IPS DF 4.7 (cell line): ENCODE measurements at regions not wholly inside any gene's neighbourhood (a gene's known extent, or its start where the extent isn't known, plus 50 kb on each side); places are given as distances from the start of the nearest gene placed in this dataset.
"Not testable (repeated sequence)": the region's sequence is repeated elsewhere in the genome, so short reads cannot be mapped to it uniquely, and the experiment has no call there.

Experiments used
- DNase-seq: peaks from one replicate; pipeline ENCODE4 v3.0.0-alpha.2; 2013; ENCODE audit warnings: low spot score; ENCODE audit errors: extremely low read depth

DNA sequence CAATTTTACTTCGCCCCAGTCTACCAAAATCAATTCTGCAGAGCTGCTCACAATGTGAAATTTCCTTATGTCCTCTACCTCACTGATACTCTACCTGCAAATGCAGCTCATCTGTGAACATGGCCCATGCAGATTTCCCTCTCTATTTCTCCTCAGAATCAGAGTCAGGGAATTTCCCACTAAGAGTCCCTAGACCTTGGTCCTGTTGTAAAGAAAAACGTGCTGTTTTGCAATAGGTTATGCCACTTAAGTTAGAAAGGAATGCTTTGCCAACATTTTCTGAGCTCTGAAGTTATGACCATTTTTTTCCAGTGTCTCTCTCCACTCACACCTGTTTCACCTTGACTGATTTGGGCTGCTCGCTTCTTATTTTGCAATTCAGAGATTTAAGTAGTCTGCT is 524.0 kb downstream of the TTLL7 start:
- not testable (repeated sequence) for DNase-seq

DNA sequence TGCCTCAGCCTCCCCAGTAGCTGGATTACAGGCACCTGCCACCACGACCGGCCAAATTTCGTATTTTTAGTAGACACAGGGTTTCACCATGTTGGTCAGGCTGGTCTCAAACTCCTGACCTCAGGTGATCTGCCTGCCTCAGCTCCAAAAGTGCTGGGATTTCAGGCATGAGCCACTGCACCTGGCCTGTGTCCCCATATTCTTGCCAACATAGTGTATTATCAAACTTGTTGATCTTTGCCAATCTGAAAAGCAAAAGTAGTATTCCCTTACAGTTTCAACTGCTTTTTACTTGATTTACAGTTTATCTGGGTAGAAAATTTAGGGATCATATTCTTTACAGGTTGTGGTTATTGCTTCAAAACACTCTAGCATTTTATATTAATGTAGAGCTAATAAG is 524.9 kb downstream of the TTLL7 start:
- not testable (repeated sequence) for DNase-seq

DNA sequence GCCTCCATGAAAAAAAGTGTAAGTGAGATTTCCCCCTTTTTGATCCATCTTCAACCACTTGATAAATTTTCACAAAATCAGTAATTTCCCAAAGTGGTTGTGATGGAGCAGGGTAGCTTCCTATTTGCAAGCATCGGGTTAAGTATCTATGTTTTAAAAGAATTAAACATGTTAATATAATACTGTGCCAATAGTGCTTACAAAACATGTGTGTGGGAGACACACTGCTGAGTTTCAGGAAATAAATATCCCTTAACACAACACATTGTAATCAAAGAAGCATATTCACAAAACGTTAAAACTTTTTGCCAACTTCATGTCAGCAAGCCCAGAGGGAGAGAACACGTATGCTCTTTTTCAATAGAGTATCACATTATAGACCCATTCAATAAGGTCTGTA is 526.9 kb downstream of the TTLL7 start:
- not testable (repeated sequence) for DNase-seq

DNA sequence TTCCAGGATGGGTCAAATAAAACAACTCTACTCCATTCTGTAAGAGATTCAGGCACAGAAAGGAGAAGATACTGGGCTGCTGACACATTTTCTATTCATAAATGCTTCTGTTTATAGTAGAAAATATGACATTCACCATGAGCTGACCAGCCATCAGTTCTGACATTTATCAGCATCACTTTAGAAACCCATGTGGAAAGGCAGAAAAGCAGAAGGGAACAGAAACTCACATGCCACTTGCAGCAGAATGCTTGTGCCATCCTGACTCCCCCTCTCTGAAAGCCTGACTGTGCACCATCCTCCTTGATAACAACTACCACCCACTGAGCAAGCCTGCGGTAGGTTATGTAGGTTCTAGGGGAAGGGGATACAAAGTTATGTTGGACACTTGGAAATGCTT is 527.7 kb downstream of the TTLL7 start:
- not testable (repeated sequence) for DNase-seq

DNA sequence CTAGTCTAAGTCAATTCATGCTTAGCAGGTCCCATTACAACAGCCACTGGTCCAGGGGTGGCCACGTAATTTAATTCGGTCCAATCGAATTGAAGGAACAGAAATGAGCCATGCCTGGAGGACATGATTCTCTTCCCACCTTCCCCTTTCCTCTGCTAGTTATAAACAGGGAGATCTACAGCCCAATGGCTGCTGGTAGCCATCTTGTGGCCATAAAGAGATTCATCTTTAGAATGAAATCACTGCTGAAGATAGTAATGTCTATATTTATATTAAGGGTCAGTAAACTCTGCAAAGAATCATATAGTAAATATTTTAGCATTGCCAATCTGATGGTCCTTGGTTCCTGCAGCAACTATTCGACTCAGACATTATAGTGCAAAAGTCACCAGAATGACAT is 530.6 kb downstream of the TTLL7 start:
- not testable (repeated sequence) for DNase-seq

DNA sequence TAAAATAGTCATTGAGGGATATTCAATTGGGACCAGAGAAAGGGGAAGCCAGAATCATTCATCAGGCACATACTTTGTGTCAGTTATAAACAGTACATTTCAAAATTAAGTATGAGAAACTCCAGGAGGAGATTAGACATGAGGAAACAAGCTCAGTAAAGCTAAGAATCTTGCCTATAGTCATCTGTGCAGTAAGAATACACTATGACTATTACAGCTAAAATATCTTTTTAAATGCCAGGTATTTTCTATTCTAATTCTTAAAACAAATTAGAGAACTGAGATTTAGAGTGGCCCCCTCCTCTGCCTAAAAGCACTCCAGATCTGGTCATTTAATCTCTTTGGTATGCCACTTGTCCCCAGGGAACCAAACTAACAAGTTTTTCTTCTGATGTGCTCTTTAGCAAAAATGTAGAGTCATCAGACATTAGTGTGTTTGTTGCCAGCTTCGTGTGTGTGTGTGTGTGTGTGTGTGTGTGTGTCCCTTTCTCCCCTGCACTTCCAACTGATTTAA is 541.1 kb downstream of the TTLL7 start:
- DNase-seq: not testable (repeated sequence)

DNA sequence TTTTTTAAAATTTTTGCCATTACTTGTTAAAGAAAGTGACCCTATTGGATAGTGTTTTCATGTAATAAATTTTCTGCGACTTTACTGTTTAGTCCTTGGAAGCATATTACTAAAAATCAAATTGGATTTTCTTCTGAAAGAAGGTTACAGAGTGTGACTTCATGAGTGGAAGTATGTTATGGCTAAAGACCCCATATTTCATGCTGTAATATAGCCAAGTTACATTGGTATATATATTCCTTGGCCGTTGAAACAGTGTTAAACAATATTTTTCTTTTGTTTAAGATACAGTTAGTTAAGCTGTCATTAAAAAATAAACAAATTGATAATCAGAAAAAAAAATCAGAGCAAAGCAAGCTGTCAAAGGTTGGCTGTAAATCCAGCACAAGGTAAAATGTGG is 541.7 kb downstream of the TTLL7 start:
- not testable (repeated sequence) for DNase-seq

DNA sequence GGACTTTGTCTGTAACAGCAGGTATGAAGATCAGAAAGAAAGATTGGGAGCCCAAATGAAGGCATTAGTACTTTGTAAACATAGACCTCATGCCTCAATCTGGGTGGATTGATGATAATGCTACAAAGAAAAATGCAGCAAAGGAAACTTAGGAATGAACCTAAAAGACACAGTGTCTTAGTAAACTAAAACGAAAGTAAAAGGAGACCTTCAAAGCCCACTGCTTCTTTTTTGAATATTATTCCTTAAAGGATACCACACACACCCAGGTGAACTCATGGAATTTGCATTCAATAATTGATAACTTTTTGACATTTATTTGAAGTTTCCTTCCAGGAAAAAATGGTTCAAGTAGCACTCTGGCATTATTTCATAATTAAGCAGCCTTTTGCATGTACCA is 543.2 kb downstream of the TTLL7 start:
- not testable (repeated sequence) for DNase-seq

DNA sequence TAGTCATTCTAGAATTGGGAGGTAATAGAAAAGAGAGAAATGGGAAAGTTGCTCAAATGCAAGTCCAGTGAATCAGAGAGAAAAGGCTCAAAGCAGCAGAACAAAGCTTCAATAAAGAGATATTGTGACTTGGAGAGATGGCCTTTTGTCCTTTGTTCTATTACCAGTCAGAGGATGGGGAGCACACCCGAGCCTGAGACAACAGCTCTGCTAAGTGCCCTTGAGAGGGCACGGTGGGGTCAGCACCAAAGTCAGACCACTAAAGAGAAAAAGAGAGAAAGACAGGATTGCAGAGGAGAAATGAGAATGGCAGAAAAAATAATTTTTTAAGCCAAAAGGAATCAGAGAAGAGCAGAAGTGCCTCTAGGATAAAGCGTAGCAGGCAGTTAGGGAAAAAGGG is 553.1 kb downstream of the TTLL7 start:
- not testable (repeated sequence) for DNase-seq

DNA sequence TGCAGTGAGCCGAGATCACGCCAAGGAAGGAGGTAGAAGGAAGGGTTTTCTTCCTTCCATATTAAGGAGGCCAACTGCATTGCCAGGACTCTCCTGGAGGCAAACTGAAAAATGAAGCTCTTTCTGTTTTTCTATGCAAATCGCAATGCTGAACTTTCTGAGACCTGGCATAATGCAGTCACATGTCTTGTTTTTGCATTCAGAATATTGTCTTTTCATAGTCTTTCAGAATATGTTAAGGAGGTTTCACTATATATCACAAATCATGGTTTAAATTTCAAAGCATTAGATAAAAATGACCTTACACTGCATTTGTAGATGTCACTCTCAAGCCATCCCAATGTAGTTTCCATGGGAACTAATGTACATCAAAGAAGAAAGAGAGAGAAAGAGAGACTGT is 556.5 kb downstream of the TTLL7 start:
- DNase-seq: not testable (repeated sequence)

DNA sequence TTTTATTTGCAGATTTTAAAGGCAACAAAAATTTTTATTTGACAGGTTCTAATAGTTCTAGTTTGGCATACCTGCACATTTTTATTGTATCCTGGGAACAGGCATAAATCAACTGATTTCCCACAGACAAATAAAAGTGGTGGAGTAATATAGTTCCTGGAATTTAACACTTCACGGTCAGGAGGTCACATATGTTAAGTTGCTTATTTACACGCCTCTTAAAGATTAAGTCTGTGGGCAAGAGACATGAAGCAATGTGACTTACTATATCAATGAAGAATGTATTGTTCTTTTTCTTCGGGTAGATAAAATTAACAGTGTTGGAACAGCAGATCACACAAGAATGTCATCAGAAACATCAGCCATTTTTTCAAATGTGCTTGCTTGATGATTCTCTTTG is 558.3 kb downstream of the TTLL7 start:
- not testable (repeated sequence) for DNase-seq

DNA sequence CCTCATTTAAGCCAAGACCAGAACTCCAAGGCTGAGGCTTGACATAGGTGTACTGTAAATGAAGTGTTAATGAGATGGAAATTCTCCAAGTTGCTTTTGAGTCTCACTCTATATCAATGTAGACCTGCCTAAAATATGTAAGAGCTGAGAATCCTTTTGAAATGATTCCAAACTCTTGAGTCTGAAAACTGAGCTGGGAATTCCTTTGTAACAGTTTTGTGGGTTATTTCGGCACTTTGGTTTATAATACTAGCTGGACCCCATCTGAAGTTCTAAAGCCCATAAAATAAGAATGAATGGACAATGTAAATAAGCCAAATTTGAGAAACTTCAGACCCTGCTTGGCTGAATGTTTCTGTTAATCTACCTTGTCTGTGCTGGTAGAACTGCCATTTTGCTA is 558.9 kb downstream of the TTLL7 start:
- DNase-seq: not testable (repeated sequence)

DNA sequence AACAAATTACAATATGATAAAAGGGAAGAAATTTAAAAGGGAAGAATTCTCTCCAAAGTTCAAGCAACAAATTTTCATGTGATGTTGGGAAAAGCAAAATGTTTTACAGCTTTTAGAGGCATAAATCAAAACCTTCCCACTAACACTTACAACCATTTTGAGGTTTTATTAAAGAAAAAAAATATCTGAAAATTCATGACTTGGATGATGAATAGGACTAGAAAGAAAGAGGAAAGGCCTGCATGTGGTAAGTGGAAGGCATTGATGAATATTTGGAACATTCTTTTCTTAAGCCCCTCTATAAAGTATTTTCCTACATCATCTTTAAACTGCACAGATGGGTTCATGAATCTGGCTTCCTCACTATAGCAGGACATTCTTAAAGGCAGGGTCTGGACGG is 560.6 kb downstream of the TTLL7 start:
- DNase-seq: not testable (repeated sequence)

DNA sequence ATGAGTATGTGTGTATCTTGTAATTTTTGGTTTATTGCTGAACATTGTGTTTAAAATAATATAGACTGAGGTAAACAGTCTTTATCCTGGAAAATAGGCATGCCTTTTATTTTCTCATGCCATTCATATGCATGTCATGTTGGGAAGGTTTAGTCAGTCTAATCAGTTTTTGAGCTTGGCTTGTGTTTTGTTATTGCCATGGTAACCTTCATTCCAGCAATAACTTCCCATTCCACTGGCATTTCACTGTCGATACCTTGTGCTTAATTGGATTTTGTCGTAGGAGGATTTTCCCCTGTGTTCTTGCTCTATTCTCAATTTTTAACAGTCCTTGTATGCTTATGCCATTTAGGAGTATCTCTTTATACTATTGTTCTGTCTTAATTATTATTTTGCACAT is 563.6 kb downstream of the TTLL7 start:
- DNase-seq: not testable (repeated sequence)

DNA sequence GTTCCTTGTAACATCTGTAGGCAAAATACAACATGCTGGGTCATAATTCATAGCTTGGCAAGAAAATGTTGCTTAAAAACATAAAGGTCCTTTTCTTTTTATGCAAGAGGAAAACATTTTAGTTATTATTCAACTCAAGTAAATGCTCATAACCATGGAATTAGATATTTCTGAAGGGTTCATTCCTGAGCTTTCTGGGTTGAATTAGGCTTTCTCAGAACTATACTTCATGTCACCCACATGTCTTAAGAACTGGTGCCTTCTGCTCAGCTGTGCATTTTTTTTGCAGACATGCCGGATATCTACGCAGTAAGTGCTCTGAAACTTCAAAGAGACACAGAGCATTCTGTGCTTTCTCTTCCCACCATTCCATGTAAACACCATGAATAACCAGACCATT is 571.4 kb downstream of the TTLL7 start:
- DNase-seq: not testable (repeated sequence)

DNA sequence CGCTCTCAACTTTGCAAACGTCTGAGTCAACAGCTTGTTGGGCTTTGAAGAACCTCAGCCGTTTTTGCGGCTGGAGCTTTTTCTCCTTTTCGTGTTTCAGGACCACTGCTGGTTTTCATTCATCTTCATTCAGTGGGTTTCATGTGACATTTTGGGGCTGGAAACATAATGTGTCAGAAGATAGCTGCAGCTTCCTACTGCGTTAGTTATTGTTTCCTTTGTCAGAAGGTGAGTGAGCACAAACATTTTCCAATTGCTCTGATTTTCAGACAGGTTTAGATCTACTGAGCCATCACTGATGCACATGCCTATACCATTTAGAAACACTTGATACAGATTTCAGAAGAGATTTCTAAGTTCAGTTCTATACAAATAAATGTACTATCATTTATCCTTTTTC is 575.5 kb downstream of the TTLL7 start:
- DNase-seq: not testable (repeated sequence)

DNA sequence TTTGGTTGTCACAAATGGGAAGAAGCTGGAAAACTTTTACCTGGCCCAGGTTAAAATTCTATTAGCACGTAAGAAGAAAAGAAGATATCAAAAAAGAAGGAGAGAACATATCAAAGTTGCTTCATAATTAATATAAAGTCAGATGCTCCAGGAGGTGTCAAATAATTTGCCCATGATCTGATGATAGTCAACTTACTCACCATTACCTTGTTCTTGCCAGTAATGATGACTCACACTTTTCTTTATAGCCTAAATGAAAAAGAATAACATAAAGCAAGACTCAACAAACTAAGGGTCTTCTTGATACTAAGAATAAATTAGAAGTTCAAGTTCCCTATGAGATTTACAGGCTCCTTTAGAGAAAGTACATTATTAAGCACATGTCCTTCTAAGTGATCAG is 580.4 kb downstream of the TTLL7 start:
- no peak for DNase-seq

DNA sequence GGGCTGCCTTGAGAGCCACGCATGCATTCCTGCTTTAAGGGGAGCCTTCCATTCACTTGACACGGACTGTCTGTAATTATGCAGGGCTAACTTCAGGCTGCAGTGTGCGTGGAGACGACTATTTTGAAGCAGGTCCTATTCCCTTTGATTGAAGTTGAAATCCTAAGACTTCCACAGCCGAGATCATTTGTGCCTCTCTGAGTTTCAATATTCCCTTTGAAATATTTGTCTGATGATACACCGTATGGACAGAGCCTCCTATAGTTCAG is 585.2 kb downstream of the TTLL7 start:
- not testable (repeated sequence) for DNase-seq

DNA sequence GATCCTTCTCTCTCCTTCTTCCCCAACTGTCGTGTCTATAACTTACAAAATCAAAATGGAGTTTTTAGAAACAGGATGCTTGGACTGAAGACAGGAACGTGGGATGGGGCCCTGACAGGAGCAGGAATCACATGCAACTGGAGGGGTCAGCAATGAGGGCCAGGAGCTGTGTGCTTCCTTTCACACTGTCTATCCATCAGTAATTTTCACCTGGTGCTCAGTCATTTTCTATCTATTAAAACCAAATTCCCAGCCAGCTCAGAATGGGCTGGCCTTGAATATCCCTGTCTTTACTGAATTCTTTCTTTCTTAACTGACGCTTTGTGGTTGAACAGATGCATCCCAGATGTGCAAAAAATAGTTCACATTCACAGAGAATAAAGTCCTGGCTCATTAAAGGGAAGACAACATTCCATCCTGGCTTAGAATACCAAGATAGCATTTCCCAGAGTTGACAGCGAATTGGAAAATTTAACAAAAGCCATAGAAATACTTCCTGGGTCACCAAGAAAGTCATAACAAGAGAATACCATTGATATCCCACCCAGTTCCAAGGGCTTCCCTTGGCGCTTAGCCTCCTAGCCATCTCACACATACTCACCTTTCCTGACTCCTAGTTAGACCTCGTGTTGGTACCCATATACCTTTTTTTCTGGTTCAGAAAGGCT is 588.1 kb downstream of the TTLL7 start:
- not testable (repeated sequence) for DNase-seq

DNA sequence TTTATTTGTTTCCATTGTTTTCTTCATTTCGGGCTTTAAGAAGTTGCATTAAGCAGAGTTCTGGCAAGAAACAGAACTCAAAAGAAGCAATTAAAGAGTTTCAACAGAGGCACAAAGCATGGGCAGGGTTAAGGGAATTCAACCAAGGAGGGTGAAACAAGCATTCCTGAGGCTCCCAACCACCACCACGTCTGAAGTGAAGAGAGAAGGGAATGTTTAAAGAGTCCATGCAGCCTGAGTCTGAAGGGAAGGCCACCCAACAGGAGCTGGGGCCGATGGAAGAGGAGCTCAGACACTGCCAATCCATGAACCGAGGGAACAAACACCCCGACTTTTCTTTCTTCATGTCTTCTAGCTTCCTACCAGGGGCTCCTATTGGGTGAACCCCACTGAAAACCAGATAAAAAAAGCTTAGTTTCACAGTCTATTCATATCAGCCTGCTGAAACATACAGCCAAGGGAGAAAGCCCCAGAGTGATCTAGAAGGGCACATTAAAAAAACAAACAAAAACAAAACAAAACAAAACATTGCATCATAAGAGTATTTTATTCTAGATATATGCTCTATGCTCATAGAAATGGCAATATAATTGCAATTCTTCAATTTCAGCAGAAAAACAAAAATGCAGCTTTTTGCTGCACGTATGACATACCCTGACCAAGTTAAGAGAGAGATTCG is 592.1 kb downstream of the TTLL7 start:
- DNase-seq: not testable (repeated sequence)

DNA sequence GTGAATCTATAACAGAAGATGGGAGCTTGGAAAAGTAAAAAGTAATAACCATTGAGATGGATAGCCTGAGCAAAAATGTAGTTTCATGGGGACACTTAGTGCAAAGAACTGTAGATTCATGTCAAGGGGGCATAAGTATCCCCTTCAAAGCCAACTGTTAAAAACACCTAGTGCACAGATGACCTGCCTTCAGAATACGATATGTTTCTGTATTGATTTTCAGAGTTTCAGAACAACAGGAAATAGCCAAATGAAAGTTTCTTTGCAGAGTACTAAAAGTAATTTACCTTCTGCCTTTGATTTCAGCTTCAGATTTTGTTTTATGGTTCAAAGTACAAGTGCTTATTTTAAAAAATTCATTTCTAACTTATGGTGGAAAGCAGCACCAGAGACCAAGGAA is 593.1 kb downstream of the TTLL7 start:
- not testable (repeated sequence) for DNase-seq

DNA sequence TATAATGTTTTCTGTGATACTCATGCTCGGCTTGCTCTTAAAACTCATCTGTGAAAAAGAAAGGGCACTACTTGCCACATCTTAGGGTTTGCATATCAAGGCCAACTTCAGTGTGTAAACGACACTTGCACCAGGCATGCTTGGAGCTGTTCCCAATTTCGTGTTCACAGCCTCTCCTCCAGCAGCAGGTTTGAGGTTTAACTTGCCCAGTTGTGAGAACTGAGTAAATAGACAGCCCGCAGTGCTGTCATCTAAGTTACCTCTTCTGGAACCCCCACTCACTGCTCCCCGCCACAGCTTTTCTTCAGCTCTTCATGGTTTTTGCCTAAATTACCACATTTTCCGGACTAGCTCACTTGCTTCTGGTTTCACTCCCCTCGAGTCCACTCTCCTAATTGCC is 595.4 kb downstream of the TTLL7 start:
- DNase-seq: not testable (repeated sequence)

DNA sequence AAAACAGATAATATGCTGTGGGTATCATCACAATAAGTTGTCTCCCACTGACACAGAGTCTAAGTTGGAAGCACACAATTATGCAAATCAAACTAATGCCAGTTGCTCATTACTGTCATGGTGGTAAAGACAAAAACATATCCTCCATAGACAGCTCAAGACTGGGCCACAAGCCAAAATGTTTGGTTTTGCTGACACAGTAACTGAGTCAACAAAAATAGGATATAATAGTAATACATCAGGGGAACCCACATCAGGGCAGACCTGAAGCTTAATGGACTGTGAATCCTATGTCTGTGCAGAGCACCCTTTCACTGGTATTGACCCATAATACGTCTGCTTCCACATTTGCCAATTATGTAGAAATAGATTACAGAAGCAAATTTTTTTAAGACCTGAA is 597.8 kb downstream of the TTLL7 start:
- not testable (repeated sequence) for DNase-seq
